Central memory CD8-positive, alpha-beta T cell (primary cell): ENCODE measurements at regions not wholly inside any gene's neighbourhood (a gene's known extent, or its start where the extent isn't known, plus 50 kb on each side); places are given as distances from the start of the nearest gene placed in this dataset.

ENCODE experiments used
- ATAC-seq: fragments of 150-1000 bp; cut with Tn5 transposase; replicated peaks from 2 replicates; pipeline ENCODE4 v1.10.0; 2022; ENCODE audit warnings: mild to moderate bottlenecking, moderate FRiP score, moderate number of reproducible peaks; ENCODE audit not compliant: poor library complexity, severe bottlenecking; ENCODE audit errors: extremely low read depth
- DNase-seq, 2 donors: peaks; one replicate each; pipeline ENCODE4 v3.0.0; 2021; ENCODE audit warnings: low spot score in 2 of 2
- H3K27ac Mint-ChIP-seq: one replicate; pipeline ENCODE4 v1.8.0; 2022; ENCODE audit warnings: low read depth, mild to moderate bottlenecking, moderate library complexity, mixed read lengths
- H3K27me3 Mint-ChIP-seq: one replicate; pipeline ENCODE4 v1.8.0; 2022; ENCODE audit warnings: mixed read lengths
- H3K36me3 Mint-ChIP-seq: one replicate; pipeline ENCODE4 v1.8.0; 2022; ENCODE audit warnings: mild to moderate bottlenecking, moderate library complexity, mixed read lengths; ENCODE audit not compliant: insufficient read depth
- H3K4me1 Mint-ChIP-seq: one replicate; pipeline ENCODE4 v1.8.0; 2022; ENCODE audit warnings: mixed read lengths
- H3K4me3 Mint-ChIP-seq: one replicate; pipeline ENCODE4 v1.8.0; 2022; ENCODE audit warnings: mild to moderate bottlenecking, moderate library complexity, mixed read lengths
- H3K9me3 Mint-ChIP-seq: one replicate; pipeline ENCODE4 v1.8.0; 2022; ENCODE audit warnings: mixed read lengths

GRCh38 chr13:84661718-84662117 lies 779.4 kb upstream of the SLITRK1 start:
- Mint-ChIP-seq H3K36me3 (no peaks in the 10 kb centered on the region), H3K27ac (no peak overlapping the region), H3K4me3 (no peak overlapping the region), H3K9me3 (peaks cover 17% of the 10 kb centered on the region), H3K4me1 (no peaks in the 10 kb centered on the region), H3K27me3 (no peaks in the 10 kb centered on the region)
- ATAC-seq (no peak), DNase-seq (no peak)

- Mint-ChIP-seq H3K4me3 (no peak overlapping the region), H3K4me1 (no peaks in the 10 kb centered on the region), H3K27me3 (no peaks in the 10 kb centered on the region), H3K9me3 (peaks cover 11% of the 10 kb centered on the region), H3K27ac (no peak overlapping the region), H3K36me3 (no peaks in the 10 kb centered on the region)
- DNase-seq, result no peak
- no peak for ATAC-seq
These were observed 777.0 kb upstream of the SLITRK1 start for GRCh38 chr13:84659359-84659661.

GRCh38 chr13:84658491-84659358 lies 776.5 kb upstream of the SLITRK1 start:
- Mint-ChIP-seq H3K4me1 (no peaks in the 10 kb centered on the region), H3K9me3 (peaks cover 7% of the 10 kb centered on the region), H3K27me3 (no peaks in the 10 kb centered on the region), H3K4me3 (no peak overlapping the region), H3K36me3 (no peaks in the 10 kb centered on the region), H3K27ac (no peak overlapping the region)
- no peak for DNase-seq
- ATAC-seq, result no peak

- Mint-ChIP-seq H3K9me3 (peaks cover 5% of the 10 kb centered on the region), H3K27me3 (no peaks in the 10 kb centered on the region), H3K4me3 (no peak overlapping the region), H3K27ac (no peak overlapping the region), H3K36me3 (no peaks in the 10 kb centered on the region), H3K4me1 (no peaks in the 10 kb centered on the region)
- no peak for DNase-seq
- ATAC-seq, result no peak
These were observed 773.4 kb upstream of the SLITRK1 start for GRCh38 chr13:84655677-84656076.

- Mint-ChIP-seq H3K36me3 (no peaks in the 10 kb centered on the region), H3K27ac (no peak overlapping the region), H3K27me3 (no peaks in the 10 kb centered on the region), H3K4me1 (no peaks in the 10 kb centered on the region), H3K9me3 (peaks cover 5% of the 10 kb centered on the region), H3K4me3 (no peak overlapping the region)
- DNase-seq (no peak), ATAC-seq (no peak)
These were observed 772.5 kb upstream of the SLITRK1 start for GRCh38 chr13:84654654-84655275.

GRCh38 chr13:84653915-84654534 lies 771.8 kb upstream of the SLITRK1 start:
- ATAC-seq (no peak), DNase-seq (no peak)
- no peaks in the 10 kb centered on the region for H3K36me3 Mint-ChIP-seq
- H3K9me3 Mint-ChIP-seq, result peaks cover 5% of the 10 kb centered on the region
- H3K4me3 Mint-ChIP-seq, result no peak overlapping the region
- H3K4me1 Mint-ChIP-seq, result no peaks in the 10 kb centered on the region
- H3K27ac Mint-ChIP-seq, result no peak overlapping the region
- no peaks in the 10 kb centered on the region for H3K27me3 Mint-ChIP-seq

GRCh38 chr13:84651705-84652104 lies 769.4 kb upstream of the SLITRK1 start:
- no peak for ATAC-seq
- DNase-seq, result no peak
- Mint-ChIP-seq H3K9me3 (peaks cover 5% of the 10 kb centered on the region), H3K36me3 (no peaks in the 10 kb centered on the region), H3K4me3 (no peak overlapping the region), H3K27me3 (no peaks in the 10 kb centered on the region), H3K4me1 (no peaks in the 10 kb centered on the region), H3K27ac (no peak overlapping the region)

- no peaks in the 10 kb centered on the region for H3K27me3 Mint-ChIP-seq
- no peak overlapping the region for H3K4me3 Mint-ChIP-seq
- no peaks in the 10 kb centered on the region for H3K36me3 Mint-ChIP-seq
- peaks cover 5% of the 10 kb centered on the region for H3K9me3 Mint-ChIP-seq
- no peaks in the 10 kb centered on the region for H3K4me1 Mint-ChIP-seq
- no peak for ATAC-seq
- H3K27ac Mint-ChIP-seq, result no peak overlapping the region
- no peak for DNase-seq
These were observed 769.0 kb upstream of the SLITRK1 start for GRCh38 chr13:84651288-84651687.

GRCh38 chr13:84649853-84650252 lies 767.6 kb upstream of the SLITRK1 start:
- DNase-seq, result no peak
- no peaks in the 10 kb centered on the region for H3K36me3 Mint-ChIP-seq
- H3K27ac Mint-ChIP-seq, result no peak overlapping the region
- no peaks in the 10 kb centered on the region for H3K27me3 Mint-ChIP-seq
- ATAC-seq, result no peak
- no peaks in the 10 kb centered on the region for H3K4me1 Mint-ChIP-seq
- no peak overlapping the region for H3K4me3 Mint-ChIP-seq
- H3K9me3 Mint-ChIP-seq, result peaks cover 5% of the 10 kb centered on the region

- Mint-ChIP-seq H3K27me3 (no peaks in the 10 kb centered on the region), H3K4me3 (no peak overlapping the region), H3K4me1 (no peaks in the 10 kb centered on the region), H3K36me3 (no peaks in the 10 kb centered on the region), H3K9me3 (peaks cover 5% of the 10 kb centered on the region), H3K27ac (no peak overlapping the region)
- DNase-seq, result no peak
- ATAC-seq, result no peak
These were observed 765.9 kb upstream of the SLITRK1 start for GRCh38 chr13:84648069-84648640.

- Mint-ChIP-seq H3K4me1 (no peaks in the 10 kb centered on the region), H3K27ac (no peak overlapping the region), H3K4me3 (no peak overlapping the region), H3K27me3 (no peaks in the 10 kb centered on the region), H3K36me3 (no peaks in the 10 kb centered on the region), H3K9me3 (peaks cover 3% of the 10 kb centered on the region)
- ATAC-seq, result no peak
- no peak for DNase-seq
These were observed 764.7 kb upstream of the SLITRK1 start for GRCh38 chr13:84646957-84647356.

- Mint-ChIP-seq H3K36me3 (no peaks in the 10 kb centered on the region), H3K9me3 (peaks cover 5% of the 10 kb centered on the region), H3K27me3 (no peaks in the 10 kb centered on the region), H3K27ac (no peak overlapping the region), H3K4me1 (no peaks in the 10 kb centered on the region), H3K4me3 (no peak overlapping the region)
- ATAC-seq (no peak), DNase-seq (no peak)
These were observed 763.1 kb upstream of the SLITRK1 start for GRCh38 chr13:84645196-84646012.
